ENCODE measurements at regions not wholly inside any gene's neighbourhood (a gene's known extent, or its start where the extent isn't known, plus 50 kb on each side); places are given as distances from the start of the nearest gene placed in this dataset.

DNA sequence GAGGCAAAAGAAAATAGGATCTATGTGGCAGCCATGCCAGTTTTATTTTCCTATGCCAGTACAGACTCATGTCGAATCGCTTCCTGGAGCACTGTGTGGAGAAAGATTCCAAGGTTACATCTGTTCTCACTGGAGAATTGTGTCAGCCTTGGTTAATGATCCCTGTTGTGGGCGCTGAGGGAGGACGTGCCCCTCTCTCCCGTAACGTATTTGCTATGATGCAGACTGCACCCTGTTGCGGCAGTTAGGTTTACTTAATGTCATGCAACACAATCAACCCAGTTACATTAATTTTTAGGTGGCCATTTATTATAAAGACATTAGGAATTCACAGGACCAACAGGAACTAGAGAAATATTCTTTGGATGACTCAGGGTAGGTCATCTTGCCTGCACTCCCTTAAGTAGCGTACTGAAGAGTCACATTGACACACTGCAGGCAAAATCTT, 892.9 kb downstream of the EFNB2 start:
- DNase-seq (ENCODE audit: low read depth in 1 of 2, low spot score in 2 of 2) (no peak), FAIRE-seq (no peak)
- Histone ChIP-seq H4K20me1 (replicated peaks in 1 of 2; ENCODE audit: control insufficient read depth in 1 of 2, insufficient read depth in 2 of 2, low read length in 2 of 2) (no peaks in the 10 kb centered on the region), H3K14ac (ENCODE audit: insufficient read length) (no peak overlapping the region), H4K5ac (ENCODE audit: insufficient read length, low read depth, low read length) (no peak overlapping the region), H3K79me1 (ENCODE audit: low read depth, low read length) (no peaks in the 10 kb centered on the region), H2BK15ac (ENCODE audit: low read length) (no peak overlapping the region), H3K23me2 (ENCODE audit: low read depth, low read length) (no peaks in the 10 kb centered on the region), H2BK120ac (replicated peaks; ENCODE audit: low read depth, low read length) (no peak overlapping the region), H2BK12ac (ENCODE audit: low read depth, low read length) (no peak overlapping the region), H3K4me1 (replicated peaks in 1 of 4; ENCODE audit: control insufficient read depth in 3 of 4, insufficient read depth in 4 of 4, low read length in 3 of 4) (no peaks in the 10 kb centered on the region), H4K8ac (ENCODE audit: extremely low read depth, insufficient read depth, low read length) (no peak overlapping the region), H3K9me3 (ENCODE audit: insufficient read depth in 2 of 2, low read depth in 1 of 2, low read length in 1 of 2) (no peaks in the 10 kb centered on the region), H3K79me2 (ENCODE audit: control insufficient read depth in 1 of 2, insufficient read depth in 2 of 2, low read length in 2 of 2) (no peaks in the 10 kb centered on the region), H4K91ac (replicated peaks; ENCODE audit: insufficient read length, low read length) (no peak overlapping the region), H2AK5ac (ENCODE audit: low read depth, low read length) (no peak overlapping the region), H3K4me3 (ENCODE audit: extremely low read depth in 1 of 4, insufficient read depth in 2 of 4, low read depth in 3 of 4, low read length in 4 of 4) (no peak overlapping the region), H3K36me3 (ENCODE audit: control insufficient read depth in 2 of 4, insufficient read depth in 4 of 4, low read length in 3 of 4) (no peaks in the 10 kb centered on the region), H3K23ac (ENCODE audit: insufficient read length) (no peak overlapping the region), H2BK20ac (ENCODE audit: low read length) (no peak overlapping the region), H3K27ac (ENCODE audit: low read depth, low read length) (no peak overlapping the region), H3K18ac (ENCODE audit: extremely low read depth, low read length) (no peak overlapping the region), H2BK5ac (ENCODE audit: low read depth, low read length) (no peak overlapping the region), H3K4me2 (ENCODE audit: insufficient read depth in 1 of 2, low read depth in 2 of 2, low read length in 2 of 2) (no peak overlapping the region), H2AFZ (ENCODE audit: low read length) (peak overlapping the region; percentile 59; the same call in 1 of the 2 replicates), H3K9ac (replicated peaks in 1 of 4; ENCODE audit: extremely low read depth in 1 of 4, low read depth in 3 of 4, low read length in 3 of 4) (no peak overlapping the region), H3K4ac (replicated peaks; ENCODE audit: insufficient read length, low read depth, low read length) (no peak overlapping the region), H3K56ac (replicated peaks; ENCODE audit: insufficient read length, low read depth, low read length) (no peak overlapping the region), H3K27me3 (replicated peaks in 1 of 4; ENCODE audit: control insufficient read depth in 3 of 4, extremely low read depth in 1 of 4, insufficient read depth in 3 of 4, low read length in 3 of 4) (no peaks in the 10 kb centered on the region)
- WGBS, 2 experiments (ENCODE audit: extremely low coverage in 1 of 2, insufficient coverage in 1 of 2, insufficient read length in 1 of 2, insufficient replicate concordance in 2 of 2, low coverage in 1 of 2, low lambda C conversion rate in 2 of 2, missing lambda C conversion rate in 1 of 2), result 99% methylated on average over 8 of the region's 8 CpGs; no CpG with 5 or more reads in 1 of the 2 experiments
- TF ChIP-seq RFX5 (IDR thresholded peaks at IDR 0.05; ENCODE audit: borderline replicate concordance, low read depth, low read length) (no peak), EGR1 (IDR thresholded peaks at IDR 0.05; ENCODE audit: borderline replicate concordance, low read depth, low read length) (no peak)
- CTCF ChIA-PET (ENCODE audit: partially characterized antibody), result no interaction called here
- POLR2A ChIA-PET (ENCODE audit: partially characterized antibody), result interaction anchor here (0.6 kb wide), 1 partner anchor 1154 kb away, joined by 3 read pairs; no protein-coding TSS in a partner anchor
